GM23338 (cell line): ENCODE measurements at regions not wholly inside any gene's neighbourhood (a gene's known extent, or its start where the extent isn't known, plus 50 kb on each side); places are given as distances from the start of the nearest gene placed in this dataset.

Source experiments
- ATAC-seq: fragments of 200-7000 bp; cut with Tn5 transposase; 3 replicates; pipeline ENCODE4 v1.9.1; 2020
- DNase-seq: peaks from one replicate; pipeline ENCODE4 v3.0.0-alpha.2; 2015; ENCODE audit warnings: low spot score
- H2AFZ ChIP-seq: fragments of 200-600 bp; sonication (generic); 2 replicates; pipeline ENCODE4 v1.8.0; 2016; ENCODE audit warnings: antibody characterized with exemption, mild to moderate bottlenecking, moderate library complexity
- H3F3A ChIP-seq: fragments of 200-600 bp; sonication (generic); replicated peaks from 2 replicates; pipeline ENCODE4 v1.8.0; 2017; ENCODE audit warnings: antibody characterized with exemption, mixed run types, low read depth
- H3K27ac ChIP-seq: fragments of 200-600 bp; sonication (generic); 2 replicates; pipeline ENCODE4 v1.6.1; 2016; ENCODE audit warnings: low read depth
- H3K27me3 ChIP-seq: fragments of 200-600 bp; sonication (generic); 2 replicates; pipeline ENCODE4 v1.8.0; 2016; ENCODE audit warnings: mild to moderate bottlenecking, mixed run types, moderate library complexity; ENCODE audit not compliant: insufficient read depth
- H3K36me3 ChIP-seq: fragments of 200-600 bp; sonication (generic); 2 replicates; pipeline ENCODE4 v1.8.0; 2016; ENCODE audit warnings: mild to moderate bottlenecking; ENCODE audit not compliant: insufficient read depth
- H3K4me1 ChIP-seq: fragments of 200-600 bp; sonication (generic); 2 replicates; pipeline ENCODE4 v1.8.0; 2016; ENCODE audit warnings: mild to moderate bottlenecking, moderate library complexity; ENCODE audit not compliant: insufficient read depth
- H3K4me2 ChIP-seq: fragments of 200-600 bp; sonication (generic); 2 replicates; pipeline ENCODE4 v1.7.1; 2017; ENCODE audit warnings: mixed run types
- H3K4me3 ChIP-seq: fragments of 200-600 bp; sonication (generic); 2 replicates; pipeline ENCODE4 v1.6.1; 2016; ENCODE audit warnings: mixed run types
- H3K79me2 ChIP-seq: fragments of 200-600 bp; sonication (generic); replicated peaks from 2 replicates; pipeline ENCODE4 v1.8.0; 2017; ENCODE audit warnings: mild to moderate bottlenecking; ENCODE audit not compliant: insufficient read depth
- H3K9me2 ChIP-seq: fragments of 200-600 bp; sonication (generic); 2 replicates; pipeline ENCODE4 v1.8.0; 2017; ENCODE audit not compliant: insufficient read depth
- H4K20me1 ChIP-seq: fragments of 200-600 bp; sonication (generic); replicated peaks from 2 replicates; pipeline ENCODE4 v1.8.0; 2017; ENCODE audit warnings: mild to moderate bottlenecking; ENCODE audit not compliant: insufficient read depth
- H3K27ac Mint-ChIP-seq: 2 replicates; pipeline ENCODE4 v1.8.0; 2020; ENCODE audit warnings: inconsistent platforms, mild to moderate bottlenecking, moderate library complexity, mixed read lengths
- H3K27me3 Mint-ChIP-seq: 3 replicates; pipeline ENCODE4 v1.8.0; 2022; ENCODE audit warnings: low read depth, mild to moderate bottlenecking, moderate library complexity, mixed read lengths, inconsistent platforms; ENCODE audit not compliant: insufficient read depth, poor library complexity
- H3K36me3 Mint-ChIP-seq: 3 replicates; pipeline ENCODE4 v1.8.0; 2021; ENCODE audit warnings: low read depth, mild to moderate bottlenecking, inconsistent platforms, moderate library complexity, mixed read lengths
- H3K4me1 Mint-ChIP-seq: 3 replicates; pipeline ENCODE4 v1.8.0; 2020; ENCODE audit warnings: mild to moderate bottlenecking, inconsistent platforms, mixed read lengths
- H3K4me3 Mint-ChIP-seq: 3 replicates; pipeline ENCODE4 v1.8.0; 2021; ENCODE audit warnings: moderate library complexity, mild to moderate bottlenecking, inconsistent platforms, mixed read lengths
- H3K9me3 Mint-ChIP-seq: 3 replicates; pipeline ENCODE4 v1.8.0; 2020; ENCODE audit warnings: moderate library complexity, mild to moderate bottlenecking, inconsistent platforms, mixed read lengths
- CREB1 ChIP-seq: fragments of 250-450 bp; sonication (Bioruptor Pico); IDR thresholded peaks from 2 replicates; pipeline ENCODE4 v1.5.0; 2020; ENCODE audit warnings: low read depth, mild to moderate bottlenecking, moderate library complexity
- CTCF ChIP-seq, 2 experiments: fragments of 200-600 bp in 1 of 2; sonication (generic) in 1 of 2; conservative IDR thresholded peaks; 2 replicates each; pipeline versions ENCODE4 v1.5.1 to v1.6.1; 2016 to 2017; ENCODE audit warnings: antibody characterized with exemption in 2 of 2, low read depth in 2 of 2, mild to moderate bottlenecking in 2 of 2, moderate library complexity in 1 of 2
- JUNB ChIP-seq: IDR thresholded peaks from one replicate; pipeline ENCODE4 v1.6.1; 2016; ENCODE audit warnings: antibody characterized with exemption; ENCODE audit not compliant: unreplicated experiment
- NANOG ChIP-seq: IDR thresholded peaks from 2 replicates; pipeline ENCODE4 v1.6.1; 2016; ENCODE audit warnings: antibody characterized with exemption, borderline replicate concordance
- TF ChIP-seq, protein P1 (sequence below): fragments of 250-450 bp; sonication (Bioruptor Pico); IDR thresholded peaks from 2 replicates; pipeline ENCODE4 v1.5.0; 2020; ENCODE audit warnings: mild to moderate bottlenecking, moderate library complexity
- TF ChIP-seq, protein P2 (sequence below): IDR thresholded peaks from 2 replicates; pipeline ENCODE4 v1.6.1; 2016; ENCODE audit warnings: antibody characterized with exemption

GRCh38 chr5:7068899-7069298 lies 327.0 kb upstream of the ADCY2 start (continued):
- TF ChIP-seq, protein P1, sequence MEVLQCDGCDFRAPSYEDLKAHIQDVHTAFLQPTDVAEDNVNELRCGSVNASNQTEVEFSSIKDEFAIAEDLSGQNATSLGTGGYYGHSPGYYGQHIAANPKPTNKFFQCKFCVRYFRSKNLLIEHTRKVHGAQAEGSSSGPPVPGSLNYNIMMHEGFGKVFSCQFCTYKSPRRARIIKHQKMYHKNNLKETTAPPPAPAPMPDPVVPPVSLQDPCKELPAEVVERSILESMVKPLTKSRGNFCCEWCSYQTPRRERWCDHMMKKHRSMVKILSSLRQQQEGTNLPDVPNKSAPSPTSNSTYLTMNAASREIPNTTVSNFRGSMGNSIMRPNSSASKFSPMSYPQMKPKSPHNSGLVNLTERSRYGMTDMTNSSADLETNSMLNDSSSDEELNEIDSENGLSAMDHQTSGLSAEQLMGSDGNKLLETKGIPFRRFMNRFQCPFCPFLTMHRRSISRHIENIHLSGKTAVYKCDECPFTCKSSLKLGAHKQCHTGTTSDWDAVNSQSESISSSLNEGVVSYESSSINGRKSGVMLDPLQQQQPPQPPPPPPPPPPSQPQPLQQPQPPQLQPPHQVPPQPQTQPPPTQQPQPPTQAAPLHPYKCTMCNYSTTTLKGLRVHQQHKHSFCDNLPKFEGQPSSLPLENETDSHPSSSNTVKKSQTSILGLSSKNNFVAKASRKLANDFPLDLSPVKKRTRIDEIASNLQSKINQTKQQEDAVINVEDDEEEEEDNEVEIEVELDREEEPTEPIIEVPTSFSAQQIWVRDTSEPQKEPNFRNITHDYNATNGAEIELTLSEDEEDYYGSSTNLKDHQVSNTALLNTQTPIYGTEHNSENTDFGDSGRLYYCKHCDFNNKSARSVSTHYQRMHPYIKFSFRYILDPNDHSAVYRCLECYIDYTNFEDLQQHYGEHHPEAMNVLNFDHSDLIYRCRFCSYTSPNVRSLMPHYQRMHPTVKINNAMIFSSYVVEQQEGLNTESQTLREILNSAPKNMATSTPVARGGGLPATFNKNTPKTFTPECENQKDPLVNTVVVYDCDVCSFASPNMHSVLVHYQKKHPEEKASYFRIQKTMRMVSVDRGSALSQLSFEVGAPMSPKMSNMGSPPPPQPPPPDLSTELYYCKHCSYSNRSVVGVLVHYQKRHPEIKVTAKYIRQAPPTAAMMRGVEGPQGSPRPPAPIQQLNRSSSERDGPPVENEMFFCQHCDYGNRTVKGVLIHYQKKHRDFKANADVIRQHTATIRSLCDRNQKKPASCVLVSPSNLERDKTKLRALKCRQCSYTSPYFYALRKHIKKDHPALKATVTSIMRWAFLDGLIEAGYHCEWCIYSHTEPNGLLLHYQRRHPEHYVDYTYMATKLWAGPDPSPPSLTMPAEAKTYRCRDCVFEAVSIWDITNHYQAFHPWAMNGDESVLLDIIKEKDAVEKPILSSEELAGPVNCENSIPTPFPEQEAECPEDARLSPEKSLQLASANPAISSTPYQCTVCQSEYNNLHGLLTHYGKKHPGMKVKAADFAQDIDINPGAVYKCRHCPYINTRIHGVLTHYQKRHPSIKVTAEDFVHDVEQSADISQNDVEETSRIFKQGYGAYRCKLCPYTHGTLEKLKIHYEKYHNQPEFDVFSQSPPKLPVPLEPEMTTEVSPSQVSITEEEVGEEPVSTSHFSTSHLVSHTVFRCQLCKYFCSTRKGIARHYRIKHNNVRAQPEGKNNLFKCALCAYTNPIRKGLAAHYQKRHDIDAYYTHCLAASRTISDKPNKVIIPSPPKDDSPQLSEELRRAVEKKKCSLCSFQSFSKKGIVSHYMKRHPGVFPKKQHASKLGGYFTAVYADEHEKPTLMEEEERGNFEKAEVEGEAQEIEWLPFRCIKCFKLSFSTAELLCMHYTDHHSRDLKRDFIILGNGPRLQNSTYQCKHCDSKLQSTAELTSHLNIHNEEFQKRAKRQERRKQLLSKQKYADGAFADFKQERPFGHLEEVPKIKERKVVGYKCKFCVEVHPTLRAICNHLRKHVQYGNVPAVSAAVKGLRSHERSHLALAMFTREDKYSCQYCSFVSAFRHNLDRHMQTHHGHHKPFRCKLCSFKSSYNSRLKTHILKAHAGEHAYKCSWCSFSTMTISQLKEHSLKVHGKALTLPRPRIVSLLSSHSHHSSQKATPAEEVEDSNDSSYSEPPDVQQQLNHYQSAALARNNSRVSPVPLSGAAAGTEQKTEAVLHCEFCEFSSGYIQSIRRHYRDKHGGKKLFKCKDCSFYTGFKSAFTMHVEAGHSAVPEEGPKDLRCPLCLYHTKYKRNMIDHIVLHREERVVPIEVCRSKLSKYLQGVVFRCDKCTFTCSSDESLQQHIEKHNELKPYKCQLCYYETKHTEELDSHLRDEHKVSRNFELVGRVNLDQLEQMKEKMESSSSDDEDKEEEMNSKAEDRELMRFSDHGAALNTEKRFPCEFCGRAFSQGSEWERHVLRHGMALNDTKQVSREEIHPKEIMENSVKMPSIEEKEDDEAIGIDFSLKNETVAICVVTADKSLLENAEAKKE (CRISPR knock-in tag): no peak

GRCh38 chr5:7072188-7072587 lies 323.8 kb upstream of the ADCY2 start:
- H3K36me3 ChIP-seq: no peaks in the 10 kb centered on the region
- no peaks in the 10 kb centered on the region for H3K27me3 ChIP-seq
- TF ChIP-seq, protein P1 (CRISPR knock-in tag): no peak
- TF ChIP-seq NANOG: no peak
- no peak for TF ChIP-seq CTCF (conservative IDR thresholded peaks at IDR 0.05; ENCODE audit: low read depth in 2 of 2)
- TF ChIP-seq, protein P2, sequence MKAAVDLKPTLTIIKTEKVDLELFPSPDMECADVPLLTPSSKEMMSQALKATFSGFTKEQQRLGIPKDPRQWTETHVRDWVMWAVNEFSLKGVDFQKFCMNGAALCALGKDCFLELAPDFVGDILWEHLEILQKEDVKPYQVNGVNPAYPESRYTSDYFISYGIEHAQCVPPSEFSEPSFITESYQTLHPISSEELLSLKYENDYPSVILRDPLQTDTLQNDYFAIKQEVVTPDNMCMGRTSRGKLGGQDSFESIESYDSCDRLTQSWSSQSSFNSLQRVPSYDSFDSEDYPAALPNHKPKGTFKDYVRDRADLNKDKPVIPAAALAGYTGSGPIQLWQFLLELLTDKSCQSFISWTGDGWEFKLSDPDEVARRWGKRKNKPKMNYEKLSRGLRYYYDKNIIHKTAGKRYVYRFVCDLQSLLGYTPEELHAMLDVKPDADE: no peak
- TF ChIP-seq CREB1 (CRISPR knock-in tag): no peak
- TF ChIP-seq JUNB: no peak
- Mint-ChIP-seq H3K4me1 (peaks cover 4% of the 10 kb centered on the region; the same call in 2 of the 3 replicates), H3K27me3 (no peaks in the 10 kb centered on the region), H3K9me3 (no peaks in the 10 kb centered on the region), H3K4me3 (no peak overlapping the region), H3K27ac (no peak overlapping the region), H3K36me3 (no peaks in the 10 kb centered on the region)
- no peaks in the 10 kb centered on the region for H4K20me1 ChIP-seq
- H3K9me2 ChIP-seq: no peaks in the 10 kb centered on the region
- DNase-seq (no peak), ATAC-seq (no peak)
- no peaks in the 10 kb centered on the region for H3F3A ChIP-seq
- no peak overlapping the region for H3K4me3 ChIP-seq
- peaks cover 13% of the 10 kb centered on the region for H3K4me1 ChIP-seq
- no peak overlapping the region for H3K4me2 ChIP-seq
- H3K79me2 ChIP-seq: no peaks in the 10 kb centered on the region
- H3K27ac ChIP-seq: no peak overlapping the region
- peak overlapping the region; percentile 72; the same call in 1 of the 2 replicates for H2AFZ ChIP-seq
